CD4-positive, alpha-beta T cell treated with Interleukin-17A for 4 hours (primary cell): ENCODE measurements at regions not wholly inside any gene's neighbourhood (a gene's known extent, or its start where the extent isn't known, plus 50 kb on each side); places are given as distances from the start of the nearest gene placed in this dataset.

Experiments
- DNase-seq: peaks from one replicate; pipeline ENCODE4 v3.0.0-alpha.2; 2020; ENCODE audit warnings: mixed read lengths

- no peak for DNase-seq
Measured at GRCh38 chr2:30341500-30342267, 105.4 kb upstream of the LCLAT1 start.

- no peak for DNase-seq
Measured at GRCh38 chr2:30346471-30347169, 100.4 kb upstream of the LCLAT1 start.

GRCh38 chr2:30348825-30349224 is 98.2 kb upstream of the LCLAT1 start:
- no peak for DNase-seq

DNA sequence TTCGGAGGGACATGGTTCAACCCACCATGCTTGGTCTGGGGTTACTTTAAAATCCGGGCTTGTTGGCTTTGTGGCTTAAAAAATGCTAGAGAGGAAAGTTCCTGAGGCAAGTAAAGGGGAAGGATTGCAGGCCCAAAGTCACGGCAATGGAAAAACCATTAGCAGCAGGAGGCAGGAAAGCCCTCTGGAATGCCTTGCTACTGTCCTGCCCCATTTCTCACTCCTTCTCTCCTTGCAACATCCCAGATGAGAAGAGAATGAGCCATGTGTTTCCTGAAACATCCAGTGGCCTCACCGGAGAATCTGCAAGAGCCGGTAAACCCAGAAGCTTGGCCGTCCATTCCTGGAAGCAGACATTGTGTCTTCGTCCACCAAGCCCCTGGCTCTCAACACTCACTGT is 97.4 kb upstream of the LCLAT1 start:
- no peak for DNase-seq

DNA sequence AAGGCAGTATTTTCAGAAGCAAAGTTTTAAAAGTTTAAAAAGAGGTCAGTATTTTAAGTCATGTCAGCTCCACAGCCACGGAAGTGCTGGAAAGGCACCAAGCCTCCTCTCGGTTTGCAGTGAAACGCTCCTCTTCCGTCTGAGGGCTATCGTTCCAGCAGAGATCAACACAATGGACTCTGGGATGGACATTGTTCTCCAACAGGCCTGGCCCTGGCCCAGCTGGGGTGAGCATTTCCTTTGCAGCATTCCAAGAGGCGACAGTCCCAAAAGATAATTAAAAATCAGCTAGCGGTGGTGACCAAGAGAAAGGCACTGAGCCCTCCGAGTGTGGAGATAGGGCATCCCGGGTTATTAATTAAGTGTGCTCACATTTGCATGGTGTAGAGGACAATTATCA is 95.9 kb upstream of the LCLAT1 start:
- no peak for DNase-seq

GRCh38 chr2:30351949-30352348 is 95.1 kb upstream of the LCLAT1 start:
- no peak for DNase-seq

DNA sequence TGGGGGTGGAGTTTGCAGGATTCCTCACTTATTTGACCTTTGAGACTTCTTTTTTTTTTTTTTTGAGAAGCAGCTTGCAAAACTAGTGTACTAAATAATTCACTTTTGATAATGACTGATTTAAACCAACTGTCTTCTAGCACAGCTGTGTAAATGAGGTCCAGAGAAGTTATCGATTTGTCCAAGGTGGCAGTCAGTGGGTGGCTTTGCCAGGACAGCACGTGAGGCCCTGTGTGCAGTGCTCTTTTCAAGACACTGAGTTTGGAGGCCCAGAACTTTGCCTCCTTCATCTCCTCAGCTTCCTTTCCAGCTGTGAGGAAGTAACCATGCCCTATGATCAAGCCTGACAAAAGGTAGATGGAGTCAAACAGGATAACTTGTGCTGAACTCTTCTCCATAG is 92.9 kb upstream of the LCLAT1 start:
- no peak for DNase-seq

DNA sequence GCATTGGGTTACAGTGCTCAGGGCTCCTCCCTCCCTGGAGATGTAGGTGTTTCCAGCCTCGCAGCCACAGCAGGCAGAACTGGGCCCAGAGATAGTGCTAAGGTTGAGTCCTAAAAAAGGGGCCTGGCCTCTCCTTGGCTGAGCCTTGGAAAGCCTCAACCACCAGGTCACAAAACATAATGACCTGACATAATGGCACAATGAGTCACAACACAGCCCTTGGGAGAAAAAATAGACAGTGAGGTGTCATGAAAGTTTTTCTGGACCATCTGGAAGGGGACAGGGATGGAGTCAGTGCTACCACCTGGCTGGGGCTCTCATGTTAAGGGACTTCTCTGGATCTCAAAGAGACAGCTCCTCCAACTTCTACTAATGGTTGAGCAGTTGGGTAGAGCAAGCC is 92.4 kb upstream of the LCLAT1 start:
- DNase-seq, result no peak

DNA sequence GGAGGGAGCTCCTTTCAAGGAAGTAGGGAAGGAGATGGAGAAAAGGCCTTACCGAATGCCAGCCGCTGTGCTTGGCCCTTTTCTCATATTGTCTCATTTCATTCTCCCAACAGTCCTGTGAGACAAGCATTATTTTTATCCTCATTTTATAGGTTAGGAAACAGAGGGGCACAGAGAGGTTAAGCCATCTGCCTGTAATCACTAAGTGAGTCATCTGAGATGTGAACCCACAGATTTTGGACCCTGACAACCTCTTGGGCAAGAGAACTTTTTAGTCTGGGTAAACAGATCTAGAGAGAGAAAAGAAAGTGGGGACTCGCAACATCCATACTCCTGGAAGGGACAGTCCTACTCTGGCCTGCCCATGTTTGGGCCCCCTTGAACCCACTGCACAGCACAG is 91.7 kb upstream of the LCLAT1 start:
- DNase-seq, result no peak

DNA sequence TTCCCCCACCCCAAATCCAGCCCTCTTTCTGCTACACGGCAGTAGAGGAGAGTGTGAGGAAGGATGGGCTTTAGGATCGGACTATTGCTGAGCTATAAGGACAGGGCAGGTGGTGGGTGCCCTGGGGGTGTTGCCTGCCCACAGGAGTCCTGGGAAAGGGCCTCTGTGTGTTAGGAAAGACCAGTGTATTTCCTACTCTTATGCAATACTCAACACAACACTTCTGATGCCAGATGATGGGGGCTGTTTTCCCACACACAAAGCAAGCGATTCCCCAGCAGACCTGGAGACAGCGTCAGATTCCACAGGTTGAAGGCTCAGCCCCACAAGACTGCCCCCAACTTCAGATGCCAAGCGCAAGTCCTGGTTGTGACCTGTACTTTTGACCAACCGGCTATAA is 91.0 kb upstream of the LCLAT1 start:
- no peak for DNase-seq

- DNase-seq, result no peak
Measured at GRCh38 chr2:30356776-30357175, 90.3 kb upstream of the LCLAT1 start.

DNA sequence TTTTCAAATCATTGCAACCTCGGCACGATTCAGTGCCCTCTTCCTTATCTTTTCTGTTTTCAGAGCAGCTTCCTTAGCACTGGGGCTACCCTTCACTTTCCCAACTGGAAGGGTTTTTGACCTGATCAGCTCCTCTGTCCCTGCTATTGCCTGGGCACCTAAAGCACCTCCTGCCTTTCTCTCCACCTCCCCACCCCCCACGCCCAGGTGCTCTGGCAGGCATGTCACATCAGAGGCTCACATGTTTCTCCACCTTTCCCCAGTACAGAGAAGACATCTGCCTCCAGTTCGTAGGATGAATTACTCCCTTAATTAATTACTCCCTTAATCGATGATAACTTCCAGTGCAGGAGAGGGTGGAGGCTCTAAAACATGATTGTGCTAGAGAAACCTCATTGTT is 88.7 kb upstream of the LCLAT1 start:
- no peak for DNase-seq

- no peak for DNase-seq
Measured at GRCh38 chr2:30358842-30359241, 88.2 kb upstream of the LCLAT1 start.

DNA sequence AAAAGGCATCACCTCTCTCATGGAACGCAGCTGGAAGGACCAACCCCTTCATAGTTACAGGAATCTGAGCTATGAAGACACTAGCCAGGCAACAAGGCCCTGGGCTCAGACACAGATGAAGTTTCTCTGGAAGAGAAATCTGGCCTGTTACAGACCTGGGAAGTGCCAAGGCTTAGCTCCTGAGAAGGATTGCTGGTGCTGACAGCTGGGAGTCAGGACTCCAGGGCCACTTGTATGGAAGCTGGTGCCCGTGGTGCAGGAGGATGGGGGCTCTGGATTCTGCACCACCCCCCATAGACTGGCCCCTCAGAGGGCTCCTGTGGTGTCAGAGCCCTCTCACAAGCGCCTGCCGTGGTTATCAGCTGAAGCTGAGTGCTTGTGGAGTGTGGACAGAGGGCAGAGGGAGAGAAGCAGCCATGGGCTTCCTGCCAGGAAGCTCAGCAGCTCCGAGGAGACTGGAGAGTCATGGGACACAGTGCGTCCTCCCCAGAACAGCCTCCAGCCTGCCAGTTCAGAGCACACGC is 87.3 kb upstream of the LCLAT1 start:
- no peak for DNase-seq

DNA sequence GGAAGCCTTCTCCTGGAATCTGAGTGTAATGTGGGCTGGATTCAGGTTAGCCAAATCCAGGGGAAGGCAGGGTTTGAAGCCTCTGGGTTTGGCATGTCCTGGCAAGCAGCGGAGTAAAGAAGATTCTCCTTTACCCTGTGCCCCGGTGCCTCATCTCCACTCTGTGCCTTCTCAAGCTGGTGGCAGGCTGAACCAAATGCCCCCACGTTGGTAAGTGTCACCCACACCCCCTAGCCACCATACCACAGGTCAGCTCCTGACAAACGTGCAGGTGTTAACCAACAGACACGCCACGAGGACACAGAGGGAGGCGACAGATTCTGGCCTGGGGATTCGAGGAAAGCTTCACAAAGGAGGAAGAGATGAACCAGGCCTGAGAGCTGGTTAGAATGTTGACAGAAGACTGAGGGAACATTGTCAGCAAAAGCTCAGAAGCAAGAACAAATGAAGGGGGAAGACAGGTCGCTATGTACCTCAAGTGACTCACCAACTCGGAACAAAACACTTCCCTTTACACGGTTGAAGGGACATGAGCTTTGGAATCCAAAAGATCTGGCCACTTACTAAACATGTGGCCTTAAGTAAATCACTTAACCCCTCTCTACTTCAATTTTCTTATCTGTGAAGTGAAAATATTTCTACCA is 85.2 kb upstream of the LCLAT1 start:
- peak; percentile 33 for DNase-seq

- peak; percentile 26 for DNase-seq
Measured at GRCh38 chr2:30362468-30363081, 84.5 kb upstream of the LCLAT1 start.

- DNase-seq, result no peak
Measured at GRCh38 chr2:30363406-30363805, 83.6 kb upstream of the LCLAT1 start.

- DNase-seq, result no peak
Measured at GRCh38 chr2:30365201-30365600, 81.8 kb upstream of the LCLAT1 start.

DNA sequence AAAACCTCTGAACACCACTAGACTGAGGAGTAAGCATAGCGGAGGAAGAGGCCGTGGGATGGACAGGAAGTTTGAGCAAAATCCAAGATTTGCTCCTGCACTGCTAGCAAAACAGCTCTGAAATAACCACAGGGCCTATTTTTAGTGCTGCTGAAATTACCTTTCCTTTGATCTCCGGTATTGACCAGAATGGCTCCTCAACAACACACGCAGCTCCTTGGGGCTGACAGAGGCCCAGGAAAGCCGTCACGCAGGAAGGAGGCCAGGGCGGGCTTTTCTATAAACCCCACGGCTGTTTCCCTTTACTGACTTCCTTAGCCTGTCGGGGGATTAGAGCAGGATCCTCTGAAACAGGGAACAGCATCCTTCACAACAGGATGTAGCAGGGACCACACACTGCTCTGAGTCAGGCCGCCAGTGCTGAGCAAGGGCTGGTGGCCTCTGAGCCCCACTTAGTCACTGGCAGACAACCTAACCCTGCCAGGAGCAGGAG is 80.8 kb upstream of the LCLAT1 start:
- peak; percentile 69 for DNase-seq

GRCh38 chr2:30367232-30368070 is 79.6 kb upstream of the LCLAT1 start:
- no peak for DNase-seq

GRCh38 chr2:30368258-30368657 is 78.8 kb upstream of the LCLAT1 start:
- no peak for DNase-seq

DNA sequence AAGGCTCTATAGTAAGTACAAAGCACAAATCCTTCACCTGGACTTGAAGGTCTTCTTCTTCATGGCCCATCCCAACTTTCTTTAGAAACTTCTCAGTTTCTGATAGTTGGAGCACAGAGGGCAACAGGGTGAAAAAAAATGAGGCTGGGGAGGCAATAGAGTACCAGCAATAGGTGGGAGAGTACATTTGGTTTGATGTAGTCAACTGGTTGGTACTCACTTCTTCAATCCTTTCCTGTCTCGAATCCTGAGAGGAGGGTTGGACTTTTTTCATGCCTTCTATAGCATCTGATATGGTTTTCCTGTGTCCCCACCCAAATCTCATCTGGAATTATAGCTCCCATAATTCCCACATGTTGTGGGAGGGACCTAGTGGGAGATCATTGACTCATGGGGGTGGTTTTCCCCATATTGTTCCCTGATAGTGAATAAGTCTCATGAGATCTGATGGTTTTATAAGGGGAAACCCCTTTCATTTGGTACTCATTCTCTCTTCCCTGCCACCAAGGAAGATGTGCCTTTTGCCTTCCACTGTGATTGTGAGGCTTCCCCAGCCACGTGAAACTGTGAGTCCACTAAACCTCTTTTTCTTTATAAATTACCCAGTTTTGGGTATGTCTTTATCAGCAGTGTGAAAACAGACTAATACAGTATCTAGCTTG is 75.9 kb upstream of the LCLAT1 start:
- no peak for DNase-seq
